ENCODE measurements at regions not wholly inside any gene's neighbourhood (a gene's known extent, or its start where the extent isn't known, plus 50 kb on each side); places are given as distances from the start of the nearest gene placed in this dataset.

DNA sequence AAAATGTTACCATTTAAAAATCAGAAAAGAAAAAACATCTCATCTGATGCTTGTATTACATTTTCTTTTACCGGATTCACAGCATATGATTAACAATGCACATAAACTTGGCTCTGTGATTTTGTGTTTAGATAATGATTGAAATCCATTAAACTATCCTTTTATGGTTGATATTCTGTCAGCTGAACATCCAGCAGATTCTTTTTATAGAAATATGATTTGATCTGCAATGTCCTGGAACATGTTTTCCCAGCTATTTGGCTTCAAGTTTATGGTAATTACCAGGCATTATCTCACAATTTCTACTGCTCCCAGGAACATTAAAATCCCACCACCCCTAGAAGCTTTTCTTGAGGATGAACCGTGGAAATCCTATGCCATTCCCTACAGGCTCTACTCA, 205.7 kb upstream of the TET2 start:
- TF ChIP-seq, protein P1, sequence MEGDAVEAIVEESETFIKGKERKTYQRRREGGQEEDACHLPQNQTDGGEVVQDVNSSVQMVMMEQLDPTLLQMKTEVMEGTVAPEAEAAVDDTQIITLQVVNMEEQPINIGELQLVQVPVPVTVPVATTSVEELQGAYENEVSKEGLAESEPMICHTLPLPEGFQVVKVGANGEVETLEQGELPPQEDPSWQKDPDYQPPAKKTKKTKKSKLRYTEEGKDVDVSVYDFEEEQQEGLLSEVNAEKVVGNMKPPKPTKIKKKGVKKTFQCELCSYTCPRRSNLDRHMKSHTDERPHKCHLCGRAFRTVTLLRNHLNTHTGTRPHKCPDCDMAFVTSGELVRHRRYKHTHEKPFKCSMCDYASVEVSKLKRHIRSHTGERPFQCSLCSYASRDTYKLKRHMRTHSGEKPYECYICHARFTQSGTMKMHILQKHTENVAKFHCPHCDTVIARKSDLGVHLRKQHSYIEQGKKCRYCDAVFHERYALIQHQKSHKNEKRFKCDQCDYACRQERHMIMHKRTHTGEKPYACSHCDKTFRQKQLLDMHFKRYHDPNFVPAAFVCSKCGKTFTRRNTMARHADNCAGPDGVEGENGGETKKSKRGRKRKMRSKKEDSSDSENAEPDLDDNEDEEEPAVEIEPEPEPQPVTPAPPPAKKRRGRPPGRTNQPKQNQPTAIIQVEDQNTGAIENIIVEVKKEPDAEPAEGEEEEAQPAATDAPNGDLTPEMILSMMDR (IDR thresholded peaks at IDR 0.05; ENCODE audit: borderline replicate concordance, extremely low read depth, low read length, poor library complexity, severe bottlenecking) = no peak
- no peak for TF ChIP-seq EZH2 (IDR thresholded peaks at IDR 0.05; ENCODE audit: borderline replicate concordance, low read depth, low read length, severe bottlenecking)

Measured in DND-41 (cell line).